Cerebellar cortex (tissue), 1 donor: ENCODE measurements at regions not wholly inside any gene's neighbourhood (a gene's known extent, or its start where the extent isn't known, plus 50 kb on each side); places are given as distances from the start of the nearest gene placed in this dataset.

Experiments used
- DNase-seq: peaks from one replicate; pipeline ENCODE4 v3.0.0-alpha.2; 2015; ENCODE audit warnings: low spot score

- DNase-seq = no peak
Observed at GRCh38 chr3:27865731-27866130, 143.6 kb upstream of the EOMES start.

DNA sequence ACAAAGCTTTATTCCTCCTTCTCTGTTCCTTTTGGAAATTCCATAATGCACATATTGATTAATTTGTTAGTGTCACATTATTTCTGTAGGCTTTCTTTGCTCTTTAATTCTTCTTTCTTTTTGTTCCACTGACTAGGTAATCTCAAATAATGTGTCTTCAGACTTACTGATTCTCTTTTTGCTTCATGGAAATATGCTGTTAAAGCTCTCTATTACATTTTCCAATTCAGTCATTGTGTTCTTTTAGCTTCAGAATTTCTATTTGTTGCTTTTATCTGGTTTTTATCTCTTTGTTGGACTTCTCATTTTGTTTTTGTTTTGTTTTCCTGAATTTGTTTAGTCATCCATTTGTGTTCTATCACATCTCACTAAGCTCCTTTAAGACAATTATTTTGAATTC, 147.0 kb upstream of the EOMES start:
- DNase-seq = no peak

DNA sequence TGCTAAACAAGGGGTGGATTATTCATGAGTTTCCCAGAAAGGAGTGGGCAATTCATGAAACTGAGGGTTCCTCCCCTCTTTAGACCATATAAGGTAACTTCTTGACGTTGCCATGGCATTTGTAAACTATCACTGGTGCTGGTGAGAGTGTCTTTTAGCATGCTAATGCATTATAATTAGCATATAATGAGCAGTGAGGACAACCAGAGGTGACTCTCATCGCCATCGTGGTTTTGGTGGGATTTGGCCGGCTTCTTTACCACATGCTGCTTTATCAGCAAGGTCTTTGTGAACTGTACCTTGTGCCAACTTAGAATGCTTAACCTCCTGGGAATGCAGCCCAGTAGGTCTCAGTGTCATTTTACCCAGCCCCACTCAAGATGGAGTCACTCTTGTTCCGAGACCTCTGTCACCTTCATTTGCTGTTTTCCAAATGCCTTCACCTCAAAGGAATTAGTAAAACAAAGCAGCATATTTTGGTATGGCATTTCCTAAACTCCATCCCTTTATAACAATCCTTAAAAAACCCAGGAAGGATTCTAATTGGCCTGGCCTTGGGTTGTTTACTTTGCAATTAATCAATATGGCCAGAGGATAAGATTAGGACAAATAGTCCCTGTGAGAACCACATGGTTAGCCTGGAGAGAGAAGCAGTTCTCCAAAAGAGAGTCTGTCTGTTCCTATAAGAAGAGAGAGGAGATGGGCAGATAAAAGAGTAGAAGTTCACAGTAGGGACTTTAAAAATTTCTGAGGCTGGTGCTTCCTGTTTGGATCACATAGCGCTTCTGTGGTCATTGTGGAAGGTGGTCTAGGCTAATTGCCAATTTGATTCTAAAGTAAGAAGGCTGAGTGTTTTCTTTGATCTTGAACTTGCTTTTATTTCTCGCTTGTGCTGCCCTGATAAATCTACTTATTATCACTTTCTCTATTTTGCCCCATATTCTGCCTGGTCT, 155.2 kb upstream of the EOMES start:
- no peak for DNase-seq

- DNase-seq = no peak
Observed at GRCh38 chr3:27878014-27878383, 155.9 kb upstream of the EOMES start.

DNA sequence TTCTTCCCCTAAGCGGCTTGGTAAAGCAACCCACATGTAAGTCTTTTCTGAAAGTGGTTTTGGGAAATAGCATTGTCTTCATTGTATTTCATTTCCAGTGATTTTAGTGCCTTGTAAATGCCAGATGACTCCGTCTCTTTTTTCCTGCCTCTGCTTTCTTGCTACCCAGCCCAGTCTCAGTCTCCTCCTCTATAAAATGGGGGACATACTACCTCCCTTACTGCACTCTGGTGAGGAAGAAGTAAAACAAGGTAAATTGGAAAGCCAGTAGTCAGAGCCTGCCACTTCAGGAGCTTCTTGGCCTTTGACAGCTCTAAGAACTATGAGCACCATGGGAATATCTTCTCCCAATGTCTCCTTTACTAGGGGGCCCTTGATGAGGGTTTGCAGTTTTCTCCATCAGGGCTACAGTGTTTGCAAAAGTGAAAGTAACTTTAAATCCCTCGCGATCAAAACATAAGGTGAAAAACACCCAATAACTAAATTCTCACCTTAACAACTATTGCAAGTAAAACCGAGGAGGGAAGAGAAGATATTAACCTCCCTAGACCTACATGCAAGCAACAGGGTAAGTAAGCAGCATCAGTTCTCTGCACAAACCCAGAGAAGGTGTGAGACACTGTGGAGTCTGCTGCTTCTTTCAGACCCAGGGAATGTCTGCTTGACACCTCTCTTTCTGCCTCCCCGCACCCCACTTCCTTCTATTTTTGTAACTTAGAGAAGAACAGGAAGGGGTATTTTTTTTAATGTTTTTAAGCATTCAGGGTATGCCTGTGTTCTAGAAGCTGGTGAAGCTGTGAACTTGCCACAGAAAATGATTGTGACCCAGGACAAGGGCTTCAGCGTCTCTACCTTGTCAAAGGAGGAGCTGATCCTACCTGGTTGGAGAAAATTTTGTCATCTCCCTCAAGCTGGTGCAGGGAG, 159.1 kb upstream of the EOMES start:
- DNase-seq = no peak

DNA sequence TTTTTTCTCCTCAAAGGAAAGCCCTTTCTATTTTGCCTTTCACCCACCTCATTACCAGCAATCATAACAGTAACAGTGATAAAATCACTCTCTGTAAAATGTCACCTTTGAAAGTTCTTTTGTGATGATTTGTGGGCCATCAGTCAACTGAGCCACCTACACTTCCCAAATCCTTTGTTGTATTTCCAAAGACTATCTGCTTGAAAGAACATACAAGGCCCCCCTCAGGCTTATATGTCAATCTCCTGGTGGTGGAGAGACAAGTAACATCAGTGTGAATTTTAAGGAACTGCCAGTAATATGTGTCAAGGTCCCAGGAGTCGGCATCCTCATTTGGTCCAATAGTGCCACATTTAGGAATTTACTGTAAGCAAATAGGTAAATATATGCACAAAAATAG, 161.1 kb upstream of the EOMES start:
- no peak for DNase-seq

- no peak for DNase-seq
Observed at GRCh38 chr3:27885641-27886040, 163.5 kb upstream of the EOMES start.

- peak; percentile 6 for DNase-seq
Observed at GRCh38 chr3:27888562-27888961, 166.4 kb upstream of the EOMES start.

GRCh38 chr3:27889745-27890144, 167.6 kb upstream of the EOMES start:
- no peak for DNase-seq

- DNase-seq = no peak
Observed at GRCh38 chr3:27900316-27900715, 178.2 kb upstream of the EOMES start.

DNA sequence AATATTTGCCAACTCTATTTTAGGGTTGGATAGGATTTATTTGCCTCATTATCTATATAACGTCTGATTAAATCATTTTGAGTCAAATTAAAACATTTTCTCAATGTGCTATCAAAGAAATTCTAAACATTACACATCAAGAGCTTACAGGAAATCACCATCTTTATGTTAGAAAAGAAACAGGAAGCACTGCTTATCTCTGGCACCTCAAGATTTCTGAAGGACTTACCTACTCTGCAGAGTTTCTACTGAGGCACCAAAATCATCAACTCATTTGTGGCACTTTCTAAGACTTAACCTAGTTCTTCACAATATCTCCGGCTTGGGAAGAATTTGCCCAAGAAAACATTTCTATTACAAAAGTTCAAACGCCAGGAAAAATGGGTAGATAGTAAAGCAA, 181.3 kb upstream of the EOMES start:
- DNase-seq = no peak

GRCh38 chr3:27905625-27906024, 183.5 kb upstream of the EOMES start:
- no peak for DNase-seq

- DNase-seq = no peak
Observed at GRCh38 chr3:27907148-27907547, 185.0 kb upstream of the EOMES start.

- DNase-seq = no peak
Observed at GRCh38 chr3:27907929-27908328, 185.8 kb upstream of the EOMES start.

DNA sequence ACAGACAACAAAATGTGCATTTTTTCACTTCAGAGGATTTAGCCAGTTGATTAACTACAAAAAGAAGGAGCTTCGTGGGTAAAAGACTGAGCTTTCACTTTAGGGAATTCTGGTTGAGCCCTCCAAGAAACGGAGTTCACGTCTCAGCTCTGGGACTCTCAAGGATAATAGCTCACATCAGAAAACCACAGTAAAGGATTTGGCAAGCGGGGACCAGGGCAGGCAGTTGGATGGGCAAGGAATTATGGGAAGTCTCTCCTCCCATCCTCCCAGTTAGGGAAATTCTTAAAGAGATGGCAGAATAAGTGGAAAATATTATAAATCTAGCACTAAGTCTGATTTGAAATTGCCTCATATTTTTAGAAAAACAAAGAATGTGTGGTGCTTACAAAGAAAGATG, 188.3 kb upstream of the EOMES start:
- no peak for DNase-seq

DNA sequence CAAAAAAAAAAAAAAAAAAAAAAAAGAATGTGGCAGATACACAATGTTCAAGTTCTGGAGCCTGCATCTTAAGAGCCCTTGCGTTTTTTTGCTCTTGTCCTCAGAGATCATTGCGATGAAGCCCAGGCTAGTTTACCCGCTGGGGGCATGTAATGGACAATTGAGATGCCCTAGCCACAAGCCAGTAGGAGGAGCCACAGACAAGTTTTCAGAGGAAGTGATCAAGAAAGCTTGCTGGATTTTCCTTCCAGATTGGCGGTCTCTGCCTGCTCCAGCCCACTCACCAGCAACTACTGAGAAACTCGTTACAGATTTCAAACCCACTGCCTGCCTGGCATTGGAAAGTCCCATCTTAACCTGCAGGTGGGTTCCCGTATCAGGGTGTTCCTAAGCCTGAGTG, 192.1 kb upstream of the EOMES start:
- no peak for DNase-seq

- DNase-seq = no peak
Observed at GRCh38 chr3:27923349-27924068, 201.4 kb upstream of the EOMES start.

GRCh38 chr3:27927882-27928281, 205.8 kb upstream of the EOMES start:
- DNase-seq = no peak

DNA sequence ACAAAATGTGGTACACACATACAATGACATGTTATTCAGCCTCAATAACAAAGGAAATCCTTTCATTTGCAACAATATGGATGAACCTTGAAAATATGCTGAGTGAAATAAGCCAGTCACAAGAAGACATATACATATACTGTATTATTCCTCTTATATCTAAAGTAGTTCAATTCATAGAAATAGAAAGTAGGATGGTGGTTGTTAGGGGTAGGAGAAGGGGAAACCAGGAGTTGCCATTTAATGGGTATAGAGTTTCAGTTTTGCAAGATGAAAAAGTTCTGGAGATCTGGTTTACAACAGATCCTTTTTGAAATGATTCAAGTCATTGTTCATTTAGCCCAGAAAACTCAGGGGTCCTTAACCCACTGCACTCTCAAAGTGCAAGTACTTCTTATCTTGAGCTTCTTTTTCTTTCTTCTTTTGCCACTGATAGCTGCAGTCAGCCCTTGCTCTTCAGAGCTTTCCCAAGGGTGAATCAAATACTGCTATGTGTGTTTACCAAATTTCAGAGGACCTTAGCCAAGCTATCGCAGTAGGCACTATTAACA, 208.0 kb upstream of the EOMES start:
- no peak for DNase-seq

GRCh38 chr3:27935492-27935891, 213.4 kb upstream of the EOMES start:
- no peak for DNase-seq

DNA sequence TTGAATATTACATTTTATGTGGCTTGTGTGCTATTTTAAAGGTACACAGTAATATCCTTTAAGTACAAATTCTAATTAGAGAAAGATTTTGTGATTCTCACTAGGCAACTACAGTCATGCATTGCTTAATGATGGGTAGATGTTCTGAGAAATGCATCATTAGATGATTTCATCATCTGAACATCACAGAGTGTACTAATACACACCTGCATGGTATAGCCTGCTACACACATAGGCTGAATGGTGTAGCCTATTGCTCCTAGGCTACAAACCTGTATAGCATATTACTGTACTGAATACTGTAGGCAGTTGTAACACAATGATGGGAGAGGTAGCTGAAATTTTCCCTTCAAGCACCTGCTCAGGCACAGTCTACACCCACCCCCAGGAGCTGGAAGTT, 217.4 kb upstream of the EOMES start:
- no peak for DNase-seq

- no peak for DNase-seq
Observed at GRCh38 chr3:27939940-27940339, 217.8 kb upstream of the EOMES start.
